NCI-H1092 treated with DMSO at 0.1 percent for 48 hours (cell line): ENCODE measurements at regions not wholly inside any gene's neighbourhood (a gene's known extent, or its start where the extent isn't known, plus 50 kb on each side); places are given as distances from the start of the nearest gene placed in this dataset.

Experiments used
- DNase-seq: peaks from one replicate; lab custom pipeline; 2025; lab: John Stamatoyannopoulos, UW

- DNase-seq = no peak
These were observed 616.3 kb upstream of the CDH8 start for GRCh38 chr16:62652441-62653120.

- no peak for DNase-seq
These were observed 612.0 kb upstream of the CDH8 start for GRCh38 chr16:62648256-62648655.

- no peak for DNase-seq
These were observed 608.0 kb upstream of the CDH8 start for GRCh38 chr16:62644030-62644812.

GRCh38 chr16:62642677-62643076, 606.4 kb upstream of the CDH8 start:
- DNase-seq = no peak

GRCh38 chr16:62639890-62640289, 603.7 kb upstream of the CDH8 start:
- no peak for DNase-seq

- DNase-seq = no peak
These were observed 603.0 kb upstream of the CDH8 start for GRCh38 chr16:62638964-62639870.

- no peak for DNase-seq
These were observed 602.2 kb upstream of the CDH8 start for GRCh38 chr16:62638324-62638911.

GRCh38 chr16:62625326-62625725, 589.1 kb upstream of the CDH8 start:
- DNase-seq = no peak

- DNase-seq = no peak
These were observed 584.0 kb upstream of the CDH8 start for GRCh38 chr16:62620275-62620674.

- DNase-seq = no peak
These were observed 579.3 kb upstream of the CDH8 start for GRCh38 chr16:62615526-62615925.

GRCh38 chr16:62610291-62610690, 574.1 kb upstream of the CDH8 start:
- DNase-seq = no peak

GRCh38 chr16:62602790-62603189, 566.6 kb upstream of the CDH8 start:
- no peak for DNase-seq

GRCh38 chr16:62597875-62598274, 561.6 kb upstream of the CDH8 start:
- DNase-seq = no peak

GRCh38 chr16:62596584-62596983, 560.3 kb upstream of the CDH8 start:
- no peak for DNase-seq

GRCh38 chr16:62596125-62596524, 559.9 kb upstream of the CDH8 start:
- no peak for DNase-seq

GRCh38 chr16:62586128-62586862, 550.1 kb upstream of the CDH8 start:
- DNase-seq = no peak

GRCh38 chr16:62585041-62585545, 548.9 kb upstream of the CDH8 start:
- DNase-seq = no peak

GRCh38 chr16:62583414-62583813, 547.2 kb upstream of the CDH8 start:
- no peak for DNase-seq

- DNase-seq = no peak
These were observed 537.2 kb upstream of the CDH8 start for GRCh38 chr16:62573466-62573865.

GRCh38 chr16:62568926-62569325, 532.7 kb upstream of the CDH8 start:
- DNase-seq = no peak

GRCh38 chr16:62565706-62566105, 529.5 kb upstream of the CDH8 start:
- DNase-seq = no peak
